ENCODE measurements at regions not wholly inside any gene's neighbourhood (a gene's known extent, or its start where the extent isn't known, plus 50 kb on each side); places are given as distances from the start of the nearest gene placed in this dataset.
"Not testable (repeated sequence)": the region's sequence is repeated elsewhere in the genome, so short reads cannot be mapped to it uniquely, and the experiment has no call there.

DNA sequence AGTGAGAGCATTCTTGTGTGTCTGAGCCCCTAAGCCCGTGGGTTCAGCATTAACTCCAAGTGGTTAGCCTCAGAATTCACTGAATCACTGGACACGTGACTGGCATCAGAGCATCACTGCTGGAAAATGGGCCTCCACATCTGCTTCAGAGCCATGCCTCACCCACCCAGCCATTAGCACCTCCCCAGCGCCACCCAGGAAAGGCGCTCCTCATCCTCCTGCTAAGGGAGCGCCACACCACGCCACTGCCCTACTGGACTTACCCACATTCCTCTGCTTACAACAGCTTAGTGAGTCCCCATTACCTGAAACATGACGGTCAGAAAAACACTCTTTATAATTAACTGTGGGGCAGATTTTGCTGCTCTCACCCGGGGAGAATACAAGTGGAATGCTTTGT lies 442.6 kb upstream of the MYT1L start:
- no peak for DNase-seq (ENCODE audit: extremely low spot score, unreplicated experiment)
- H3K9me3 Mint-ChIP-seq: no peaks in the 10 kb centered on the region
- H3K27me3 Mint-ChIP-seq: peaks cover 14% of the 10 kb centered on the region
- H3K36me3 Mint-ChIP-seq: no peaks in the 10 kb centered on the region
- no peak for TF ChIP-seq CTCF (conservative IDR thresholded peaks at IDR 0.05)
- H3K4me3 Mint-ChIP-seq: no peak overlapping the region
- H3K27ac Mint-ChIP-seq: no peak overlapping the region
- no peaks in the 10 kb centered on the region for H3K4me1 Mint-ChIP-seq (ENCODE audit: unreplicated experiment)

DNA sequence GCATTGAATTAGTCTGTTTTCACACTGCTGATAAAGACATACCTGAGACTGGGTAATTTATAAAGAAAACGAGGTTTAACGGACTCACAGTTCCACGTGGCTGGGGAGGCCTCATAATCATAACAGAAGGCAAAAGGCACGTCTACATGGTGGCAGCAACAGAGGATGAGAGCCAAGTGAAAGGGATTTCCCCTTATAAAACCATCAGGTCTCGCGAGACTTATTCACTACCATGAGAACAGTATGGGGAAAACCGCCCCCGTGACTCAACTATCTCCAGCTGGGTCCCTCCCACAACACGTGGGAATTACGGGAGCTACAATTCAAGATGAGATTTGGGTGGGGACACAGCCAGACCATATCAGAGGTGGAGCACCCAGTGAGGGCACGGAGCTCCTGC lies 442.0 kb upstream of the MYT1L start:
- H3K27ac Mint-ChIP-seq; H3K9me3 Mint-ChIP-seq; DNase-seq (ENCODE audit: extremely low spot score, unreplicated experiment); H3K4me1 Mint-ChIP-seq (ENCODE audit: unreplicated experiment); H3K4me3 Mint-ChIP-seq; H3K36me3 Mint-ChIP-seq: not testable (repeated sequence)
- H3K27me3 Mint-ChIP-seq: peaks cover 14% of the 10 kb centered on the region

- no peaks in the 10 kb centered on the region for H3K9me3 Mint-ChIP-seq
- H3K4me1 Mint-ChIP-seq (ENCODE audit: unreplicated experiment): no peaks in the 10 kb centered on the region
- no peak for TF ChIP-seq CTCF (conservative IDR thresholded peaks at IDR 0.05)
- DNase-seq (ENCODE audit: extremely low spot score, unreplicated experiment): no peak
- no peaks in the 10 kb centered on the region for H3K36me3 Mint-ChIP-seq
- H3K4me3 Mint-ChIP-seq: no peak overlapping the region
- peaks cover 14% of the 10 kb centered on the region for H3K27me3 Mint-ChIP-seq
- no peak overlapping the region for H3K27ac Mint-ChIP-seq
Observed at GRCh38 chr2:2771721-2772411, 440.8 kb upstream of the MYT1L start.

GRCh38 chr2:2769481-2770431 lies 438.7 kb upstream of the MYT1L start:
- H3K4me3 Mint-ChIP-seq: no peak overlapping the region
- no peak for TF ChIP-seq CTCF (conservative IDR thresholded peaks at IDR 0.05)
- DNase-seq (ENCODE audit: extremely low spot score, unreplicated experiment): no peak
- H3K4me1 Mint-ChIP-seq (ENCODE audit: unreplicated experiment): no peaks in the 10 kb centered on the region
- no peak overlapping the region for H3K27ac Mint-ChIP-seq
- peaks cover 14% of the 10 kb centered on the region for H3K27me3 Mint-ChIP-seq
- no peaks in the 10 kb centered on the region for H3K9me3 Mint-ChIP-seq
- no peaks in the 10 kb centered on the region for H3K36me3 Mint-ChIP-seq

DNA sequence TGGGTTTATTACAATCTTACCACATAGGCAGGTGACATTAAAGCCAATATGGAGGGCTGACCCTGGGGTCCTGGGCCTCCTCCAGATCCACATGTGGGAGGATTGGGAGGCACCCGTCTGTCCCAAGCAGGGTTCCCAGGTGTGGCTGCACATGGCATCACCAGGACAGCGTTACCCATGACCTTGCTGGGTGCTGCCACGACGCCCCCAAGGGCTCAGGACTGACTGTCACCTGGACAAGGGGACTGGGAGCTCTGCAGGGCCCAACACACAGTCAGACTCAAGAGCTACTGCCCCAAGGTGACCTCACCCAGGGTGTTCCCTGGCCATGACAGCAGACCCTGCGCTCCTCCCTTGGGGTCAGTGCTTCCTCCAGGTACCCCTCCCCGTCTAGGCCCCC lies 437.4 kb upstream of the MYT1L start:
- no peaks in the 10 kb centered on the region for H3K9me3 Mint-ChIP-seq
- no peaks in the 10 kb centered on the region for H3K4me1 Mint-ChIP-seq (ENCODE audit: unreplicated experiment)
- no peak overlapping the region for H3K4me3 Mint-ChIP-seq
- DNase-seq (ENCODE audit: extremely low spot score, unreplicated experiment): no peak
- H3K36me3 Mint-ChIP-seq: no peaks in the 10 kb centered on the region
- TF ChIP-seq CTCF (conservative IDR thresholded peaks at IDR 0.05): no peak
- H3K27me3 Mint-ChIP-seq: peaks cover 8% of the 10 kb centered on the region
- H3K27ac Mint-ChIP-seq: peak overlapping the region; percentile 51

GRCh38 chr2:2767837-2768236 lies 436.8 kb upstream of the MYT1L start:
- DNase-seq (ENCODE audit: extremely low spot score, unreplicated experiment): no peak
- H3K36me3 Mint-ChIP-seq: no peaks in the 10 kb centered on the region
- H3K27me3 Mint-ChIP-seq: peaks cover 8% of the 10 kb centered on the region
- H3K4me1 Mint-ChIP-seq (ENCODE audit: unreplicated experiment): no peaks in the 10 kb centered on the region
- no peak for TF ChIP-seq CTCF (conservative IDR thresholded peaks at IDR 0.05)
- H3K4me3 Mint-ChIP-seq: no peak overlapping the region
- H3K27ac Mint-ChIP-seq: peak overlapping the region; percentile 51
- H3K9me3 Mint-ChIP-seq: no peaks in the 10 kb centered on the region
